Body of pancreas (tissue), 4 donors: ENCODE measurements at regions not wholly inside any gene's neighbourhood (a gene's known extent, or its start where the extent isn't known, plus 50 kb on each side); places are given as distances from the start of the nearest gene placed in this dataset.

Experiments
- ATAC-seq: fragments of 150-250 bp; one replicate; pipeline ENCODE4 v1.9.1; 2016
- DNase-seq, 4 donors: peaks; one replicate each; pipeline ENCODE4 v3.0.0-alpha.2; 2019
- H3K27ac ChIP-seq, 4 donors: fragments of 200-600 bp; sonication (generic); 1 replicate in 3 of 4; 2 replicates in 1 of 4; pipeline versions ENCODE4 v1.5.1 to v1.6.1; 2016 to 2019; ENCODE audit warnings: mild to moderate bottlenecking in 1 of 4, mixed read lengths in 1 of 4, moderate library complexity in 1 of 4
- H3K27me3 ChIP-seq, 2 donors: fragments of 200-600 bp; sonication (generic); one replicate each; pipeline ENCODE4 v1.6.0; 2016; ENCODE audit warnings: mild to moderate bottlenecking in 1 of 2
- H3K36me3 ChIP-seq, 2 donors: fragments of 200-600 bp; sonication (generic); replicated peaks in 1 of 2; 2 replicates each; pipeline ENCODE4 v1.5.1; 2016; ENCODE audit warnings: low read depth in 2 of 2; ENCODE audit not compliant: insufficient read depth in 1 of 2
- H3K4me1 ChIP-seq: fragments of 200-600 bp; sonication (generic); one replicate; pipeline ENCODE4 v1.6.0; 2016
- H3K4me3 ChIP-seq, 2 donors: fragments of 200-600 bp; sonication (generic); 1 replicate in 1 of 2; 2 replicates in 1 of 2; pipeline ENCODE4 v1.5.1; 2016 to 2019
- H3K9me3 ChIP-seq, 3 donors: fragments of 200-600 bp; sonication (generic); 1 replicate in 2 of 3; 2 replicates in 1 of 3; pipeline ENCODE4 v1.5.1; 2016
- CTCF ChIP-seq, 7 experiments: fragments of 450-650 bp in 4 of 7; fragments of 200-600 bp in 3 of 7; sonication (generic) in 3 of 7; IDR thresholded peaks; one replicate each; pipeline ENCODE4 v1.5.1; 2016 to 2019; ENCODE audit warnings: antibody characterized with exemption in 7 of 7
- POLR2A ChIP-seq, 3 donors: fragments of 450-650 bp; IDR thresholded peaks; one replicate each; pipeline ENCODE4 v1.6.1; 2016; ENCODE audit warnings: antibody characterized with exemption in 3 of 3, mild to moderate bottlenecking in 2 of 3
- WGBS, 2 donors: methylation state at CpG; one replicate each; pipeline ENCODE4 v1.1.5; 2017; 5-methylcytosine and 5-hydroxymethylcytosine counted together
- intact Hi-C: fragments of 100-400 bp; cut with DNase I; formaldehyde crosslinking; loops from one replicate; pipeline ENCODE4 v1.15.1; 2023

- Histone ChIP-seq H3K27me3 (no peaks in the 10 kb centered on the region), H3K36me3 (no peaks in the 10 kb centered on the region), H3K4me3 (no peak overlapping the region), H3K27ac (peak overlapping the region in 1 of 4 donors; percentile 34), H3K4me1 (peaks cover 9% of the 10 kb centered on the region), H3K9me3 (no peaks in the 10 kb centered on the region)
- peak; percentile 71 for ATAC-seq
- WGBS, 2 donors: 19 to 24% methylated on average over 7 of the region's 7 CpGs
- intact Hi-C loops: no loop called here
- peak; percentile 38 to 64 (median 52) for DNase-seq
- TF ChIP-seq CTCF (IDR thresholded peaks at IDR 0.05): no peak
- TF ChIP-seq POLR2A (IDR thresholded peaks at IDR 0.05): no peak
Observed at GRCh38 chr5:159581502-159582249, 251.4 kb upstream of the IL12B start.

GRCh38 chr5:159582756-159583541 is 252.7 kb upstream of the IL12B start:
- WGBS, 2 donors: 79 to 89% methylated on average over 1 of the region's 1 CpG
- no peak for DNase-seq
- Histone ChIP-seq H3K36me3 (no peaks in the 10 kb centered on the region), H3K4me3 (no peak overlapping the region), H3K4me1 (peaks cover 9% of the 10 kb centered on the region), H3K27me3 (no peaks in the 10 kb centered on the region), H3K27ac (no peak overlapping the region), H3K9me3 (no peaks in the 10 kb centered on the region)
- TF ChIP-seq POLR2A (IDR thresholded peaks at IDR 0.05) (no peak), CTCF (IDR thresholded peaks at IDR 0.05) (no peak)
- ATAC-seq: no peak
- intact Hi-C loops: no loop called here

- TF ChIP-seq POLR2A (IDR thresholded peaks at IDR 0.05) (no peak), CTCF (IDR thresholded peaks at IDR 0.05) (no peak)
- DNase-seq (no peak), ATAC-seq (no peak)
- H3K27me3 ChIP-seq: no peaks in the 10 kb centered on the region
- H3K36me3 ChIP-seq: no peaks in the 10 kb centered on the region
- no peak overlapping the region for H3K27ac ChIP-seq
- intact Hi-C loops: no loop called here
- no peak overlapping the region for H3K4me3 ChIP-seq
- H3K9me3 ChIP-seq: no peaks in the 10 kb centered on the region
- 68 to 77% methylated on average over 5 of the region's 5 CpGs for WGBS, 2 donors
- H3K4me1 ChIP-seq: peaks cover 3% of the 10 kb centered on the region
Observed at GRCh38 chr5:159586921-159587320, 256.6 kb upstream of the IL12B start.

GRCh38 chr5:159588941-159589340 is 258.7 kb upstream of the IL12B start:
- whole genome bisulfite sequencing, 2 donors: 76 to 78% methylated on average over 6 of the region's 6 CpGs
- Histone ChIP-seq H3K9me3 (no peaks in the 10 kb centered on the region), H3K27me3 (no peaks in the 10 kb centered on the region), H3K36me3 (no peaks in the 10 kb centered on the region), H3K4me3 (no peak overlapping the region), H3K27ac (no peak overlapping the region), H3K4me1 (no peaks in the 10 kb centered on the region)
- DNase-seq (no peak), ATAC-seq (no peak)
- intact Hi-C loops: no loop called here
- TF ChIP-seq CTCF (IDR thresholded peaks at IDR 0.05) (no peak), POLR2A (IDR thresholded peaks at IDR 0.05) (no peak)
